GM23338 (cell line): ENCODE measurements at regions not wholly inside any gene's neighbourhood (a gene's known extent, or its start where the extent isn't known, plus 50 kb on each side); places are given as distances from the start of the nearest gene placed in this dataset.

ENCODE experiments used
- ATAC-seq: fragments of 200-7000 bp; cut with Tn5 transposase; 3 replicates; pipeline ENCODE4 v1.9.1; 2020
- DNase-seq: peaks from one replicate; pipeline ENCODE4 v3.0.0-alpha.2; 2015; ENCODE audit warnings: low spot score
- H2AFZ ChIP-seq: fragments of 200-600 bp; sonication (generic); 2 replicates; pipeline ENCODE4 v1.8.0; 2016; ENCODE audit warnings: antibody characterized with exemption, mild to moderate bottlenecking, moderate library complexity
- H3F3A ChIP-seq: fragments of 200-600 bp; sonication (generic); replicated peaks from 2 replicates; pipeline ENCODE4 v1.8.0; 2017; ENCODE audit warnings: antibody characterized with exemption, mixed run types, low read depth
- H3K27ac ChIP-seq: fragments of 200-600 bp; sonication (generic); 2 replicates; pipeline ENCODE4 v1.6.1; 2016; ENCODE audit warnings: low read depth
- H3K27me3 ChIP-seq: fragments of 200-600 bp; sonication (generic); 2 replicates; pipeline ENCODE4 v1.8.0; 2016; ENCODE audit warnings: mild to moderate bottlenecking, mixed run types, moderate library complexity; ENCODE audit not compliant: insufficient read depth
- H3K36me3 ChIP-seq: fragments of 200-600 bp; sonication (generic); 2 replicates; pipeline ENCODE4 v1.8.0; 2016; ENCODE audit warnings: mild to moderate bottlenecking; ENCODE audit not compliant: insufficient read depth
- H3K4me1 ChIP-seq: fragments of 200-600 bp; sonication (generic); 2 replicates; pipeline ENCODE4 v1.8.0; 2016; ENCODE audit warnings: mild to moderate bottlenecking, moderate library complexity; ENCODE audit not compliant: insufficient read depth
- H3K4me2 ChIP-seq: fragments of 200-600 bp; sonication (generic); 2 replicates; pipeline ENCODE4 v1.7.1; 2017; ENCODE audit warnings: mixed run types
- H3K4me3 ChIP-seq: fragments of 200-600 bp; sonication (generic); 2 replicates; pipeline ENCODE4 v1.6.1; 2016; ENCODE audit warnings: mixed run types
- H3K79me2 ChIP-seq: fragments of 200-600 bp; sonication (generic); replicated peaks from 2 replicates; pipeline ENCODE4 v1.8.0; 2017; ENCODE audit warnings: mild to moderate bottlenecking; ENCODE audit not compliant: insufficient read depth
- H3K9me2 ChIP-seq: fragments of 200-600 bp; sonication (generic); 2 replicates; pipeline ENCODE4 v1.8.0; 2017; ENCODE audit not compliant: insufficient read depth
- H4K20me1 ChIP-seq: fragments of 200-600 bp; sonication (generic); replicated peaks from 2 replicates; pipeline ENCODE4 v1.8.0; 2017; ENCODE audit warnings: mild to moderate bottlenecking; ENCODE audit not compliant: insufficient read depth
- H3K27ac Mint-ChIP-seq: 2 replicates; pipeline ENCODE4 v1.8.0; 2020; ENCODE audit warnings: inconsistent platforms, mild to moderate bottlenecking, moderate library complexity, mixed read lengths
- H3K27me3 Mint-ChIP-seq: 3 replicates; pipeline ENCODE4 v1.8.0; 2022; ENCODE audit warnings: low read depth, mild to moderate bottlenecking, moderate library complexity, mixed read lengths, inconsistent platforms; ENCODE audit not compliant: insufficient read depth, poor library complexity
- H3K36me3 Mint-ChIP-seq: 3 replicates; pipeline ENCODE4 v1.8.0; 2021; ENCODE audit warnings: low read depth, mild to moderate bottlenecking, inconsistent platforms, moderate library complexity, mixed read lengths
- H3K4me1 Mint-ChIP-seq: 3 replicates; pipeline ENCODE4 v1.8.0; 2020; ENCODE audit warnings: mild to moderate bottlenecking, inconsistent platforms, mixed read lengths
- H3K4me3 Mint-ChIP-seq: 3 replicates; pipeline ENCODE4 v1.8.0; 2021; ENCODE audit warnings: moderate library complexity, mild to moderate bottlenecking, inconsistent platforms, mixed read lengths
- H3K9me3 Mint-ChIP-seq: 3 replicates; pipeline ENCODE4 v1.8.0; 2020; ENCODE audit warnings: moderate library complexity, mild to moderate bottlenecking, inconsistent platforms, mixed read lengths
- CREB1 ChIP-seq: fragments of 250-450 bp; sonication (Bioruptor Pico); IDR thresholded peaks from 2 replicates; pipeline ENCODE4 v1.5.0; 2020; ENCODE audit warnings: low read depth, mild to moderate bottlenecking, moderate library complexity
- CTCF ChIP-seq, 2 experiments: fragments of 200-600 bp in 1 of 2; sonication (generic) in 1 of 2; conservative IDR thresholded peaks; 2 replicates each; pipeline versions ENCODE4 v1.5.1 to v1.6.1; 2016 to 2017; ENCODE audit warnings: antibody characterized with exemption in 2 of 2, low read depth in 2 of 2, mild to moderate bottlenecking in 2 of 2, moderate library complexity in 1 of 2
- EZH2 ChIP-seq: fragments of 200-600 bp; sonication (generic); IDR thresholded peaks from one replicate; pipeline ENCODE4 v1.8.0; 2017; ENCODE audit warnings: antibody characterized with exemption, mild to moderate bottlenecking, low read depth; ENCODE audit not compliant: unreplicated experiment
- EZH2phosphoT487 ChIP-seq: fragments of 200-600 bp; sonication (generic); IDR thresholded peaks from one replicate; pipeline ENCODE4 v1.8.1; 2018; ENCODE audit warnings: antibody characterized with exemption; ENCODE audit not compliant: unreplicated experiment
- NANOG ChIP-seq: IDR thresholded peaks from 2 replicates; pipeline ENCODE4 v1.6.1; 2016; ENCODE audit warnings: antibody characterized with exemption, borderline replicate concordance
- POLR2AphosphoS5 ChIP-seq: IDR thresholded peaks from 2 replicates; pipeline ENCODE4 v1.6.1; 2016; ENCODE audit warnings: antibody characterized with exemption, low read depth
- STAT1 ChIP-seq: IDR thresholded peaks from one replicate; pipeline ENCODE4 v1.6.1; 2016; ENCODE audit warnings: antibody characterized with exemption; ENCODE audit not compliant: unreplicated experiment
- ZNF114 ChIP-seq: fragments of 250-450 bp; sonication (Bioruptor Pico); IDR thresholded peaks from 2 replicates; pipeline ENCODE4 v1.5.0; 2020; ENCODE audit warnings: mild to moderate bottlenecking, moderate library complexity
- ZNF331 ChIP-seq: fragments of 250-450 bp; sonication (Bioruptor Pico); IDR thresholded peaks from 2 replicates; pipeline ENCODE4 v1.5.0; 2020; ENCODE audit warnings: low read depth, mild to moderate bottlenecking, moderate library complexity
- ZNF462 ChIP-seq: fragments of 250-450 bp; sonication (Bioruptor Pico); IDR thresholded peaks from 2 replicates; pipeline ENCODE4 v1.5.0; 2020; ENCODE audit warnings: mild to moderate bottlenecking, moderate library complexity
- TF ChIP-seq, protein P1 (sequence below): IDR thresholded peaks from one replicate; pipeline ENCODE4 v1.6.1; 2018; ENCODE audit warnings: antibody characterized with exemption; ENCODE audit not compliant: unreplicated experiment

GRCh38 chr20:63120808-63121090, 95.2 kb downstream of the YTHDF1 start (continued):
- TF ChIP-seq ZNF462 (CRISPR knock-in tag), result no peak
- TF ChIP-seq CREB1, result no peak
- no peak for TF ChIP-seq ZNF114 (CRISPR knock-in tag)
- no peak for TF ChIP-seq STAT1
- no peak for TF ChIP-seq EZH2
- TF ChIP-seq ZNF331 (CRISPR knock-in tag), result no peak

GRCh38 chr20:63119963-63120807, 95.7 kb downstream of the YTHDF1 start:
- Mint-ChIP-seq H3K4me1 (no peaks in the 10 kb centered on the region; the same call in 1 of the 3 replicates), H3K9me3 (no peaks in the 10 kb centered on the region; the same call in 1 of the 3 replicates)
- TF ChIP-seq NANOG (no peak), CTCF (conservative IDR thresholded peaks at IDR 0.05; ENCODE audit: low read depth in 2 of 2) (no peak), ZNF114 (CRISPR knock-in tag) (no peak), ZNF331 (CRISPR knock-in tag) (no peak), EZH2phosphoT487 (no peak), POLR2AphosphoS5 (no peak)
- TF ChIP-seq, protein P1, sequence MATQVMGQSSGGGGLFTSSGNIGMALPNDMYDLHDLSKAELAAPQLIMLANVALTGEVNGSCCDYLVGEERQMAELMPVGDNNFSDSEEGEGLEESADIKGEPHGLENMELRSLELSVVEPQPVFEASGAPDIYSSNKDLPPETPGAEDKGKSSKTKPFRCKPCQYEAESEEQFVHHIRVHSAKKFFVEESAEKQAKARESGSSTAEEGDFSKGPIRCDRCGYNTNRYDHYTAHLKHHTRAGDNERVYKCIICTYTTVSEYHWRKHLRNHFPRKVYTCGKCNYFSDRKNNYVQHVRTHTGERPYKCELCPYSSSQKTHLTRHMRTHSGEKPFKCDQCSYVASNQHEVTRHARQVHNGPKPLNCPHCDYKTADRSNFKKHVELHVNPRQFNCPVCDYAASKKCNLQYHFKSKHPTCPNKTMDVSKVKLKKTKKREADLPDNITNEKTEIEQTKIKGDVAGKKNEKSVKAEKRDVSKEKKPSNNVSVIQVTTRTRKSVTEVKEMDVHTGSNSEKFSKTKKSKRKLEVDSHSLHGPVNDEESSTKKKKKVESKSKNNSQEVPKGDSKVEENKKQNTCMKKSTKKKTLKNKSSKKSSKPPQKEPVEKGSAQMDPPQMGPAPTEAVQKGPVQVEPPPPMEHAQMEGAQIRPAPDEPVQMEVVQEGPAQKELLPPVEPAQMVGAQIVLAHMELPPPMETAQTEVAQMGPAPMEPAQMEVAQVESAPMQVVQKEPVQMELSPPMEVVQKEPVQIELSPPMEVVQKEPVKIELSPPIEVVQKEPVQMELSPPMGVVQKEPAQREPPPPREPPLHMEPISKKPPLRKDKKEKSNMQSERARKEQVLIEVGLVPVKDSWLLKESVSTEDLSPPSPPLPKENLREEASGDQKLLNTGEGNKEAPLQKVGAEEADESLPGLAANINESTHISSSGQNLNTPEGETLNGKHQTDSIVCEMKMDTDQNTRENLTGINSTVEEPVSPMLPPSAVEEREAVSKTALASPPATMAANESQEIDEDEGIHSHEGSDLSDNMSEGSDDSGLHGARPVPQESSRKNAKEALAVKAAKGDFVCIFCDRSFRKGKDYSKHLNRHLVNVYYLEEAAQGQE, result no peak

More at GRCh38 chr20:63119963-63120807, 95.7 kb downstream of the YTHDF1 start:
- Histone ChIP-seq H3K79me2 (no peaks in the 10 kb centered on the region), H3K9me2 (no peaks in the 10 kb centered on the region), H3K4me2 (no peak overlapping the region), H3K4me3 (no peak overlapping the region), H4K20me1 (no peaks in the 10 kb centered on the region), H2AFZ (no peak overlapping the region), H3K4me1 (no peaks in the 10 kb centered on the region), H3K27ac (no peak overlapping the region), H3F3A (no peaks in the 10 kb centered on the region), H3K27me3 (no peaks in the 10 kb centered on the region), H3K36me3 (no peaks in the 10 kb centered on the region)
- DNase-seq, result no peak
- no peak for ATAC-seq
- no peak overlapping the region for H3K27ac Mint-ChIP-seq
- H3K27me3 Mint-ChIP-seq, result peaks cover 33% of the 10 kb centered on the region
- no peak overlapping the region for H3K4me3 Mint-ChIP-seq
- H3K36me3 Mint-ChIP-seq, result no peaks in the 10 kb centered on the region; the same call in 2 of the 3 replicates
